ENCODE measurements at regions not wholly inside any gene's neighbourhood (a gene's known extent, or its start where the extent isn't known, plus 50 kb on each side); places are given as distances from the start of the nearest gene placed in this dataset.

GRCh38 chr3:43183456-43183855 lies 77.6 kb upstream of the POMGNT2 start:
- TF ChIP-seq POLR2A (IDR thresholded peaks at IDR 0.05; ENCODE audit: low read length) (no peak), RARB (CRISPR knock-in tag; IDR thresholded peaks at IDR 0.05) (no peak), MAFK (IDR thresholded peaks at IDR 0.05; ENCODE audit: partially characterized antibody) (no peak), TFCP2L1 (CRISPR knock-in tag; IDR thresholded peaks at IDR 0.05) (no peak), FOXS1 (CRISPR knock-in tag; IDR thresholded peaks at IDR 0.05) (no peak), CBX8 (IDR thresholded peaks at IDR 0.05) (no peak), BCL3 (IDR thresholded peaks at IDR 0.05) (no peak), EP300 (IDR thresholded peaks at IDR 0.05) (no peak), HDAC2 (IDR thresholded peaks at IDR 0.05) (no peak), SMC3 (IDR thresholded peaks at IDR 0.05) (no peak), MAX (IDR thresholded peaks at IDR 0.05) (no peak), CHD2 (IDR thresholded peaks at IDR 0.05; ENCODE audit: low read length, partially characterized antibody) (no peak), USF2 (IDR thresholded peaks at IDR 0.05) (no peak)
- ChIA-PET CTCF (no interaction called here), POLR2A (no interaction called here)
- ATAC-seq = no peak
- 32% methylated on average over 2 of the region's 2 CpGs for WGBS (ENCODE audit: missing lambda C conversion rate)
- Histone ChIP-seq H3K4me3 (no peak overlapping the region), H3K27ac (no peak overlapping the region), H3K4me1 (peaks cover 5% of the 10 kb centered on the region; the same call in 1 of the 3 replicates), H3K9me3 (no peaks in the 10 kb centered on the region), H3K4me2 (no peak overlapping the region)
- DNase-seq (ENCODE audit: low read depth in 1 of 2, low spot score in 1 of 2) = no peak
- FAIRE-seq = no peak

GRCh38 chr3:43181202-43181821 lies 75.4 kb upstream of the POMGNT2 start:
- Histone ChIP-seq H3K4me2 (no peak overlapping the region), H3K4me1 (peaks cover 5% of the 10 kb centered on the region; the same call in 1 of the 3 replicates), H3K9me3 (no peaks in the 10 kb centered on the region), H3K4me3 (no peak overlapping the region), H3K27ac (no peak overlapping the region)
- no peak for FAIRE-seq
- POLR2A ChIA-PET = no interaction called here
- no peak for TF ChIP-seq CBX2 (IDR thresholded peaks at IDR 0.05; ENCODE audit: borderline replicate concordance, low read depth)
- no peak for TF ChIP-seq ZFP36 (IDR thresholded peaks at IDR 0.05; ENCODE audit: borderline replicate concordance, partially characterized antibody)
- no peak for TF ChIP-seq HDAC2 (IDR thresholded peaks at IDR 0.05)
- TF ChIP-seq NR3C1 (IDR thresholded peaks at IDR 0.05) = no peak
- no peak for TF ChIP-seq CHD4 (IDR thresholded peaks at IDR 0.05; ENCODE audit: borderline replicate concordance)
- no peak for TF ChIP-seq RCOR1 (IDR thresholded peaks at IDR 0.05; ENCODE audit: low read depth, low read length)
- TF ChIP-seq ESRRA (IDR thresholded peaks at IDR 0.05; ENCODE audit: borderline replicate concordance, low read length) = no peak
- TF ChIP-seq NFE2L2 (conservative IDR thresholded peaks at IDR 0.05; ENCODE audit: low read length) = no peak
- TF ChIP-seq EP300 (IDR thresholded peaks at IDR 0.05) = no peak
- TF ChIP-seq ZC3H11A (IDR thresholded peaks at IDR 0.05) = no peak
- TF ChIP-seq SREBF2 (IDR thresholded peaks at IDR 0.05) = no peak
- no peak for TF ChIP-seq TFCP2L1 (CRISPR knock-in tag; IDR thresholded peaks at IDR 0.05)
- TF ChIP-seq ZSCAN20 (CRISPR knock-in tag; IDR thresholded peaks at IDR 0.05) = no peak
- TF ChIP-seq SMC3 (IDR thresholded peaks at IDR 0.05) = no peak
- 62% methylated on average over 12 of the region's 13 CpGs for WGBS (ENCODE audit: missing lambda C conversion rate)
- no peak for ATAC-seq
- CTCF ChIA-PET = interaction anchor here (1.4 to 2.1 kb wide), 2 partner anchors 20 to 26 kb away, joined by 4 to 5 read pairs; no protein-coding TSS in a partner anchor
- no peak for DNase-seq (ENCODE audit: low read depth in 1 of 2, low spot score in 1 of 2)

GRCh38 chr3:43180694-43181093 lies 74.8 kb upstream of the POMGNT2 start:
- CTCF ChIA-PET = interaction anchor here (1.4 to 2.1 kb wide), 2 partner anchors 20 to 25 kb away, joined by 4 to 5 read pairs; no protein-coding TSS in a partner anchor
- no peak overlapping the region for H3K27ac ChIP-seq
- no peak for TF ChIP-seq JUNB (IDR thresholded peaks at IDR 0.05)
- H3K4me1 ChIP-seq = peaks cover 5% of the 10 kb centered on the region; the same call in 1 of the 3 replicates
- no peak overlapping the region for H3K4me3 ChIP-seq
- H3K4me2 ChIP-seq = no peak overlapping the region
- WGBS (ENCODE audit: missing lambda C conversion rate) = 74% methylated on average over 6 of the region's 6 CpGs
- ATAC-seq (no peak), DNase-seq (ENCODE audit: low read depth in 1 of 2, low spot score in 1 of 2) (no peak), FAIRE-seq (no peak)
- H3K9me3 ChIP-seq = no peaks in the 10 kb centered on the region
- POLR2A ChIA-PET = no interaction called here

Data from A549 (cell line).